Thyroid gland (tissue), 4 donors: ENCODE measurements at regions not wholly inside any gene's neighbourhood (a gene's known extent, or its start where the extent isn't known, plus 50 kb on each side); places are given as distances from the start of the nearest gene placed in this dataset.

Experiments
- DNase-seq, 2 donors: peaks; one replicate each; pipeline ENCODE4 v3.0.0-alpha.2; 2019
- H3K27ac ChIP-seq, 3 donors: fragments of 200-600 bp; sonication (generic); 1 replicate in 2 of 3; 2 replicates in 1 of 3; pipeline ENCODE4 v1.5.1; 2016 to 2019; ENCODE audit warnings: mild to moderate bottlenecking in 1 of 3, moderate library complexity in 1 of 3
- H3K27me3 ChIP-seq: fragments of 200-600 bp; sonication (generic); one replicate; pipeline ENCODE4 v1.5.1; 2019
- H3K36me3 ChIP-seq, 2 donors: fragments of 200-600 bp; sonication (generic); one replicate each; pipeline ENCODE4 v1.5.1; 2016 to 2019
- H3K4me1 ChIP-seq, 2 donors: fragments of 200-600 bp; sonication (generic); one replicate each; pipeline ENCODE4 v1.5.1; 2017 to 2019
- H3K4me3 ChIP-seq, 3 donors: fragments of 200-600 bp; sonication (generic); replicated peaks in 1 of 3; 1 replicate in 2 of 3; 2 replicates in 1 of 3; pipeline ENCODE4 v1.5.1; 2016; ENCODE audit warnings: mild to moderate bottlenecking in 1 of 3
- H3K9me3 ChIP-seq: fragments of 200-600 bp; sonication (generic); one replicate; pipeline ENCODE4 v1.5.1; 2017
- CTCF ChIP-seq, 6 experiments: fragments of 200-600 bp in 3 of 6; fragments of 450-650 bp in 3 of 6; sonication (generic) in 3 of 6; IDR thresholded peaks; one replicate each; pipeline ENCODE4 v1.5.1; 2016 to 2019; ENCODE audit warnings: antibody characterized with exemption in 6 of 6, mild to moderate bottlenecking in 2 of 6, inconsistent platforms in 1 of 6, moderate library complexity in 1 of 6
- POLR2A ChIP-seq, 2 donors: fragments of 450-650 bp; IDR thresholded peaks; one replicate each; pipeline ENCODE4 v1.6.1; 2017; ENCODE audit warnings: antibody characterized with exemption in 2 of 2, mild to moderate bottlenecking in 2 of 2, moderate library complexity in 1 of 2
- WGBS, 2 donors: methylation state at CpG; one replicate each; pipeline ENCODE4 v1.1.5; 2017; 5-methylcytosine and 5-hydroxymethylcytosine counted together
- intact Hi-C: fragments of 100-400 bp; cut with DNase I; formaldehyde crosslinking; loops from one replicate; pipeline ENCODE4 v1.15.1; 2023

DNA sequence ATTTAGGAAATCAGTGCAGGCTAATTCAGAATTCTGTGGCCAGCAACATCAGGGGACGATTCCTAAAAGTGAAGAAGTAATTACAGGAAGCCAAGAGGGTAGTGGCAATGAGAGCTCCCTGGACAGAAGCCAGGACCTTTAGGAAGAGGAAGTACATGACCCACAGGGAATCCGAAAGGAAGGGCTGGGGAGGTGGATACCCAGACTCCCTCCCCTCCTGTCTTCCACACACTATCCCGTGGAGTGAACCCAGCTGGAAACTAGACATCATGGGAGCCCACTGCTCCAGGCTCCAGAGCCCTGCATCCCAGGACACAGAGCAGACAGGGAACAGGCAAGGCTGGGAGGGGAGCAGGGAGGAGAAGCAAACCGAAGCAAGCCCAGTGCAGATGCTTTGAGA is 83.0 kb downstream of the SNX5 start:
- Histone ChIP-seq H3K27ac (no peak overlapping the region), H3K9me3 (no peaks in the 10 kb centered on the region), H3K36me3 (no peaks in the 10 kb centered on the region), H3K27me3 (no peaks in the 10 kb centered on the region), H3K4me3 (no peak overlapping the region), H3K4me1 (peaks cover 0 to 3% of the 10 kb centered on the region in 2 donors)
- WGBS, 2 donors: 38 to 60% methylated on average over 4 of the region's 4 CpGs
- TF ChIP-seq POLR2A (IDR thresholded peaks at IDR 0.05) (no peak), CTCF (IDR thresholded peaks at IDR 0.05) (no peak)
- no peak for DNase-seq
- intact Hi-C loops: no loop called here

- Histone ChIP-seq H3K4me3 (no peak overlapping the region), H3K36me3 (no peaks in the 10 kb centered on the region), H3K9me3 (no peaks in the 10 kb centered on the region), H3K27ac (no peak overlapping the region), H3K4me1 (peaks cover 0 to 3% of the 10 kb centered on the region in 2 donors), H3K27me3 (no peaks in the 10 kb centered on the region)
- no peak for DNase-seq
- intact Hi-C loops: no loop called here
- no peak for TF ChIP-seq POLR2A (IDR thresholded peaks at IDR 0.05)
- TF ChIP-seq CTCF (IDR thresholded peaks at IDR 0.05): no peak
- WGBS, 2 donors: 88 to 94% methylated on average over 3 of the region's 3 CpGs
Measured at GRCh38 chr20:17885076-17885475, 83.5 kb downstream of the SNX5 start.

- no peak for DNase-seq
- 85 to 86% methylated on average over 14 of the region's 14 CpGs for WGBS, 2 donors
- Histone ChIP-seq H3K4me1 (peaks cover 0 to 3% of the 10 kb centered on the region in 2 donors), H3K36me3 (no peaks in the 10 kb centered on the region), H3K4me3 (no peak overlapping the region), H3K9me3 (no peaks in the 10 kb centered on the region), H3K27ac (no peak overlapping the region), H3K27me3 (no peaks in the 10 kb centered on the region)
- intact Hi-C loops: no loop called here
- TF ChIP-seq POLR2A (IDR thresholded peaks at IDR 0.05) (no peak), CTCF (IDR thresholded peaks at IDR 0.05) (no peak)
Measured at GRCh38 chr20:17884307-17885003, 84.1 kb downstream of the SNX5 start.

DNA sequence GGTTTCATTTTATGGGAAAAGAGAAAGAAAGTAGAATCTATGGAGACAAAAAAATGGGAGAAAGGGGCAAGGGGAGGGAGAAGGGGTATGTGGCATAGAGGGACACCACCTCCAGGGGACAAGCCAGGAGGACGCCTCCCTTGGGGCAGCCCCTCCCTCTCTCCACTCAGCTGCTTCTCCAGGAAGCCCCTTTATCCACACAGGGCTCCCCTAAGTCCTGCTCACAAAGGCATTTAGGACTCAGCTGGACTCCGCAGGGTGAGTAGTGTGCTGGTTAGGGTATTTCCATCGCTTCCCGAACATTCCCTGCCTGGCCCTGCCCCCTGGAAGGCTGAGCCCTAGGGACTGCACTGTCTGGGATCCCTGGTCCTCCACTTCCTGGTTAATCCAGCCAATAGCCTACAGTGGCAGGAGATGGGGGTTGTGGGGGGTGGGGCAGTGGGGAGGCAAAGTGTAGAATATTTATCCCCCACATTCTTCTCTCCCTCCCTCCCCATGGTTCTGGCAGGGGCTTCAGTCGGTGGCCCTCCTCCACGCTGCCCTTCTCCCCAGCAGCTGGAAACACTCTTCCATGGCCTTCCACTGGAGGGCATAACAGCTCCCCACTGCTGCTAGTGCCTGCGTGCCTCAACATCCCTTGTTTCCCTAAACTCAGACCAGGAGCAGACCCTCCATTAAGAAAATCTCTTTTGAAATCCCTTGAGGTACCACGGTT is 84.8 kb downstream of the SNX5 start:
- WGBS, 2 donors: 75 to 76% methylated on average over 8 of the region's 8 CpGs
- DNase-seq: no peak
- Histone ChIP-seq H3K27ac (no peak overlapping the region), H3K4me3 (no peak overlapping the region), H3K9me3 (no peaks in the 10 kb centered on the region), H3K36me3 (no peaks in the 10 kb centered on the region), H3K27me3 (no peaks in the 10 kb centered on the region), H3K4me1 (peaks cover 0 to 3% of the 10 kb centered on the region in 2 donors)
- TF ChIP-seq POLR2A (IDR thresholded peaks at IDR 0.05) (no peak), CTCF (IDR thresholded peaks at IDR 0.05) (no peak)
- intact Hi-C loops: no loop called here
